IMR-90 (cell line): ENCODE measurements at regions not wholly inside any gene's neighbourhood (a gene's known extent, or its start where the extent isn't known, plus 50 kb on each side); places are given as distances from the start of the nearest gene placed in this dataset.
A peak's percentile ranks its signal among the peaks of the same experiment; 100 is the strongest.

Experiments used
- ATAC-seq: fragments of 200-7000 bp; cut with Tn5 transposase; 2 replicates; pipeline ENCODE4 v1.9.1; 2020; ENCODE audit warnings: low read depth, mild to moderate bottlenecking, moderate library complexity
- BruUV-seq: library from RNA; stranded (reverse); fragments of 400-500 nt; replicated peaks from 2 replicates; lab custom pipeline; 2021; lab: Mats Ljungman, UMichigan
- CTCF ChIA-PET: fragments of 300-600 bp; formaldehyde crosslinking; extraction: SDS; loops from one replicate; lab custom pipeline; 2021; ENCODE audit warnings: antibody characterized with exemption; lab: Yijun Ruan, JAX
- POLR2A ChIA-PET: fragments of 300-600 bp; sonication (Branson Sonifier 250); formaldehyde crosslinking; loops from one replicate; lab custom pipeline; 2022; ENCODE audit warnings: antibody characterized with exemption; ENCODE audit not compliant: unreplicated experiment; lab: Charles Lee
- DNase-seq: peaks from one replicate; pipeline ENCODE4 v3.0.0; 2013
- H2AFZ ChIP-seq: replicated peaks from 2 replicates; pipeline ENCODE3; 2013; ENCODE audit warnings: low read length, mild to moderate bottlenecking; ENCODE audit not compliant: poor library complexity
- H2AK5ac ChIP-seq: 2 replicates; pipeline ENCODE4 v1.6.1; 2013; ENCODE audit warnings: low read depth, low read length, inconsistent platforms
- H2AK9ac ChIP-seq: replicated peaks from 2 replicates; pipeline ENCODE3; 2013; ENCODE audit warnings: mild to moderate bottlenecking, low read depth, low read length, moderate library complexity; ENCODE audit not compliant: poor library complexity
- H2BK120ac ChIP-seq: 2 replicates; pipeline ENCODE4 v1.6.1; 2013; ENCODE audit warnings: low read depth, low read length, inconsistent platforms
- H2BK15ac ChIP-seq: 3 replicates; pipeline ENCODE4 v1.6.1; 2013; ENCODE audit warnings: low read depth, low read length, inconsistent platforms
- H2BK20ac ChIP-seq: 2 replicates; pipeline ENCODE4 v1.6.1; 2013; ENCODE audit warnings: low read depth, mild to moderate bottlenecking, inconsistent platforms, low read length, moderate library complexity
- H2BK5ac ChIP-seq: 2 replicates; pipeline ENCODE4 v1.6.1; 2013; ENCODE audit warnings: mild to moderate bottlenecking, low read depth, low read length, inconsistent platforms; ENCODE audit not compliant: poor library complexity, severe bottlenecking
- H3K14ac ChIP-seq: replicated peaks from 2 replicates; pipeline ENCODE4 v1.6.1; 2013; ENCODE audit warnings: low read depth, low read length, inconsistent platforms
- H3K18ac ChIP-seq: 2 replicates; pipeline ENCODE4 v1.6.1; 2013; ENCODE audit warnings: low read depth, low read length, control low read depth
- H3K23ac ChIP-seq: 2 replicates; pipeline ENCODE4 v1.6.1; 2013; ENCODE audit warnings: low read depth, low read length, inconsistent platforms
- H3K27ac ChIP-seq: 2 replicates; pipeline ENCODE4 v1.5.1; 2013; ENCODE audit warnings: mild to moderate bottlenecking, control low read depth, low read length; ENCODE audit not compliant: insufficient read depth
- H3K27me3 ChIP-seq: 2 replicates; pipeline ENCODE4 v1.6.1; 2013; ENCODE audit warnings: low read length; ENCODE audit not compliant: control insufficient read depth, insufficient read depth
- H3K36me3 ChIP-seq: 2 replicates; pipeline ENCODE4 v1.6.1; 2013; ENCODE audit warnings: low read length, mixed read lengths; ENCODE audit not compliant: control insufficient read depth, insufficient read depth
- H3K4ac ChIP-seq: 2 replicates; pipeline ENCODE4 v1.6.1; 2013; ENCODE audit warnings: low read depth, low read length, inconsistent platforms
- H3K4me1 ChIP-seq: 2 replicates; pipeline ENCODE4 v1.6.1; 2013; ENCODE audit warnings: low read length, mixed read lengths; ENCODE audit not compliant: control insufficient read depth, insufficient read depth
- H3K4me2 ChIP-seq: 2 replicates; pipeline ENCODE4 v1.6.1; 2013; ENCODE audit warnings: low read depth, mild to moderate bottlenecking, control low read depth, low read length, moderate library complexity
- H3K4me3 ChIP-seq: 2 replicates; pipeline ENCODE4 v1.5.1; 2013; ENCODE audit warnings: low read depth, mild to moderate bottlenecking, control low read depth, low read length, moderate library complexity; ENCODE audit not compliant: insufficient read depth
- H3K56ac ChIP-seq: 2 replicates; pipeline ENCODE4 v1.6.1; 2013; ENCODE audit warnings: low read length, inconsistent platforms; ENCODE audit not compliant: insufficient read depth; ENCODE audit errors: extremely low read depth
- H3K79me1 ChIP-seq, 2 experiments: 2 replicates each; pipeline ENCODE4 v1.6.1; 2013; ENCODE audit warnings: low read length in 2 of 2, inconsistent platforms in 1 of 2, low read depth in 1 of 2
- H3K9ac ChIP-seq: 2 replicates; pipeline ENCODE4 v1.6.1; 2013; ENCODE audit warnings: low read depth, low read length, control low read depth
- H3K9me1 ChIP-seq: 2 replicates; pipeline ENCODE4 v1.6.1; 2013; ENCODE audit warnings: low read length, inconsistent platforms; ENCODE audit not compliant: insufficient read depth
- H3K9me3 ChIP-seq: 2 replicates; pipeline ENCODE4 v1.6.1; 2013; ENCODE audit warnings: low read length; ENCODE audit not compliant: control insufficient read depth, insufficient read depth
- H4K20me1 ChIP-seq: 2 replicates; pipeline ENCODE4 v1.6.1; 2013; ENCODE audit warnings: low read length, inconsistent platforms; ENCODE audit not compliant: insufficient read depth
- H4K5ac ChIP-seq: 2 replicates; pipeline ENCODE4 v1.6.1; 2013; ENCODE audit warnings: mild to moderate bottlenecking, low read depth, low read length, control low read depth
- H4K8ac ChIP-seq, 2 experiments: 2 replicates each; pipeline ENCODE4 v1.6.1; 2013; ENCODE audit warnings: low read depth in 2 of 2, low read length in 2 of 2, control low read depth in 1 of 2, inconsistent platforms in 1 of 2
- H4K91ac ChIP-seq: 2 replicates; pipeline ENCODE4 v1.6.1; 2013; ENCODE audit warnings: low read depth, low read length, inconsistent platforms; ENCODE audit not compliant: insufficient read depth
- BHLHE40 ChIP-seq: fragments of 150-350 bp; IDR thresholded peaks from 2 replicates; pipeline ENCODE4 v1.6.1; 2016; ENCODE audit warnings: mild to moderate bottlenecking, low read depth, low read length
- CHD1 ChIP-seq: IDR thresholded peaks from 2 replicates; pipeline ENCODE4 v1.6.1; 2012; ENCODE audit warnings: low read depth, low read length, improper control_type of control experiment
- FOS ChIP-seq: fragments of 150-350 bp; IDR thresholded peaks from 2 replicates; pipeline ENCODE4 v1.6.1; 2016; ENCODE audit warnings: low read depth, low read length
- MAFK ChIP-seq: IDR thresholded peaks from 2 replicates; pipeline ENCODE4 v1.6.1; 2012; ENCODE audit warnings: low read depth, low read length, improper control_type of control experiment
- MXI1 ChIP-seq: IDR thresholded peaks from 2 replicates; pipeline ENCODE4 v1.6.1; 2012; ENCODE audit warnings: low read depth, mild to moderate bottlenecking, low read length, moderate library complexity, borderline replicate concordance
- NFE2L2 ChIP-seq: fragments of 150-350 bp; IDR thresholded peaks from 2 replicates; pipeline ENCODE4 v1.6.1; 2016; ENCODE audit warnings: low read depth, mild to moderate bottlenecking, low read length
- RAD21 ChIP-seq: IDR thresholded peaks from 2 replicates; pipeline ENCODE4 v1.6.1; 2012; ENCODE audit warnings: low read length, improper control_type of control experiment
- RCOR1 ChIP-seq: IDR thresholded peaks from 2 replicates; pipeline ENCODE4 v1.6.1; 2012; ENCODE audit warnings: mild to moderate bottlenecking, low read length, improper control_type of control experiment; ENCODE audit not compliant: insufficient replicate concordance
- RFX5 ChIP-seq: IDR thresholded peaks from 2 replicates; pipeline ENCODE4 v1.8.0; 2012; ENCODE audit warnings: low read depth, mild to moderate bottlenecking, low read length, moderate library complexity
- SMC3 ChIP-seq: fragments of 150-350 bp; IDR thresholded peaks from 2 replicates; pipeline ENCODE4 v1.6.1; 2016; ENCODE audit warnings: low read depth, mild to moderate bottlenecking, antibody characterized with exemption, low read length, moderate library complexity
- WGBS, 2 experiments: methylation state at CpG; one replicate each; pipeline versions ENCODE4 v1.1.5 to v1.1.7; 2013; ENCODE audit warnings: missing lambda C conversion rate in 2 of 2; ENCODE audit not compliant: insufficient read length in 1 of 2; ENCODE audit errors: extremely low coverage in 2 of 2; 5-methylcytosine and 5-hydroxymethylcytosine counted together
- dilution Hi-C: fragments of 300-500 bp; cut with HindIII; formaldehyde crosslinking; loops from one replicate; pipeline ENCODE4 v1.14.3; 2018; ENCODE audit warnings: low sequenced_read_pairs; ENCODE audit not compliant: unreplicated experiment
- in situ Hi-C: fragments of 300-500 bp; cut with MboI; formaldehyde crosslinking; loops from 3 replicates; pipeline ENCODE4 v1.14.3; 2019; ENCODE audit warnings: low sequenced_read_pairs, inconsistent platforms, mixed read lengths
- intact Hi-C: fragments of 100-400 bp; cut with micrococcal nuclease; formaldehyde crosslinking; loops from 2 replicates; pipeline ENCODE4 v1.10.0; 2022
- TF ChIP-seq, protein P1 (sequence below): fragments of 150-350 bp; IDR thresholded peaks from 2 replicates; pipeline ENCODE4 v1.6.1; 2016; ENCODE audit warnings: low read depth, mild to moderate bottlenecking, low read length, moderate library complexity, borderline replicate concordance
- TF ChIP-seq, protein P2 (sequence below): fragments of 150-350 bp; IDR thresholded peaks from 2 replicates; pipeline ENCODE4 v1.6.1; 2017; ENCODE audit warnings: mild to moderate bottlenecking, antibody characterized with exemption, low read length, low read depth
- TF ChIP-seq, protein P3 (sequence below): conservative IDR thresholded peaks from 2 replicates; pipeline ENCODE4 v1.5.1; 2012; ENCODE audit warnings: mild to moderate bottlenecking, low read depth, low read length, improper control_type of control experiment

DNA sequence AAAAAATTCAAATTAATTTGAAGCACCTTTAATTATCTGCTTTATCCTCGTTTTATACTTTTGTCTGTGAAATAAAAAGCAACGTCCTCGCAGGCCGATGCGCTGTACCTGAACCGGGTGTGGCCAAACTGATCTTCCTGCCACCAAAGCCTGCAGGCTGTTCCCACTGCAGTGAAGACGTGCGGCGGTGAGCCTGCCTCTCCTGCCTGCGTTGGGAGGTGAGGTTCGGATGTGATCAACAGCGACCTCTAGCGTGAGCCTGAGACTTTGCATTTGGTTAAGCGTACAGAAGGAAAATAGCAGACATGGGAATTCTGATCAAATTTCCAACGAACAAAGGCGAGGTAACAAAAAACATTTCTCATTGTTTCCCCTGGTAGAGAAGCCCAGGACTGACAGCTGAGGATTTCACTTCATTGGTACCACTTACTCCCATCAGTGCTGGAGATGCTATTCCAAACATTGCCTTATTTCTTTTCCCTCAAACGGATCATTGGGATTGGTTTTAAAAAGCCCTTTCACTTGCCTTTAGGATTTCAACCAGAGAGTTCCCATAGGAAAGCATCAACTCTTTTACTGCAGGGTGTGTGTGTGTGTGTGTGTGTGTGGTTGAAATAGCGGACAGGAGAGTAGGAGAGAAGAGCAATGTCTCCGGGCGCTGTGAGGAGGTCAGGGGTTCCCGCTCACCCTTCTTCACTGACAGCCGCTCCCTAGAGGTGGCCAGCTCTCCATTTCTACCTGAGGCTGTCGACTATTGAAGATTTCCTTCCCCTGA is 56.6 kb upstream of the CCN6 start:
- no peaks in the 10 kb centered on the region for H4K20me1 ChIP-seq
- intact Hi-C loops (loop anchor here (1.0 kb wide), 3 partner anchors 46 to 287 kb away; partner anchors contain the start of gene FYN), dilution Hi-C loops (no loop called here), in situ Hi-C loops (loop anchor here (5.0 kb wide), 1 partner anchor 290 kb away; no protein-coding TSS in a partner anchor)
- H3K9ac ChIP-seq: no peak overlapping the region
- H2AK9ac ChIP-seq: peak overlapping the region; percentile 60
- H2AK5ac ChIP-seq: peak overlapping the region; percentile 47; the same call in 1 of the 2 replicates
- H3K9me3 ChIP-seq: no peaks in the 10 kb centered on the region
- H3K18ac ChIP-seq: no peak overlapping the region
- ATAC-seq (peak; percentile 96), DNase-seq (peak; percentile 80)
- no peaks in the 10 kb centered on the region for H3K9me1 ChIP-seq
- H2BK15ac ChIP-seq: no peak overlapping the region
- peak overlapping the region; percentile 12; the same call in 1 of the 2 replicates for H2BK20ac ChIP-seq
- H3K23ac ChIP-seq: peak overlapping the region; percentile 55; the same call in 1 of the 2 replicates
- peak overlapping the region; percentile 73; the same call in 1 of the 2 replicates for H3K14ac ChIP-seq
- no peaks in the 10 kb centered on the region for H3K36me3 ChIP-seq
- ChIA-PET CTCF (interaction anchor here (1.0 kb wide), 1 partner anchor 287 kb away, joined by 3 read pairs; no protein-coding TSS in a partner anchor), POLR2A (no interaction called here)
- WGBS, 2 experiments: 20% methylated on average over 1 of the region's 23 CpGs; no CpG with 5 or more reads in 1 of the 2 experiments
- H4K8ac ChIP-seq: peak overlapping the region in 1 of 2 experiments; percentile 72; a peak in 1 of 4 replicates
- no peaks in the 10 kb centered on the region for H3K4me1 ChIP-seq
- peak overlapping the region; percentile 64; the same call in 1 of the 2 replicates for H3K4ac ChIP-seq
- H2BK5ac ChIP-seq: no peak overlapping the region
- H3K56ac ChIP-seq: no peak overlapping the region
- H4K91ac ChIP-seq: no peak overlapping the region
- no peak overlapping the region for H4K5ac ChIP-seq
- H3K79me1 ChIP-seq: no peaks in the 10 kb centered on the region
- H2AFZ ChIP-seq: peak overlapping the region; percentile 65
- no peak overlapping the region for H3K27ac ChIP-seq
- peak overlapping the region; percentile 7; the same call in 1 of the 2 replicates for H2BK120ac ChIP-seq
- 0 out of 2 replicates have a peak overlapping the region, but pooled peaks have one; percentile 18 for H3K4me2 ChIP-seq
- BruUV-seq: no TSS peak
- H3K4me3 ChIP-seq: no peak overlapping the region
- H3K27me3 ChIP-seq: peaks cover 2% of the 10 kb centered on the region; the same call in 1 of the 2 replicates
- TF ChIP-seq RFX5: no peak
- no peak for TF ChIP-seq FOS
- TF ChIP-seq, protein P1, sequence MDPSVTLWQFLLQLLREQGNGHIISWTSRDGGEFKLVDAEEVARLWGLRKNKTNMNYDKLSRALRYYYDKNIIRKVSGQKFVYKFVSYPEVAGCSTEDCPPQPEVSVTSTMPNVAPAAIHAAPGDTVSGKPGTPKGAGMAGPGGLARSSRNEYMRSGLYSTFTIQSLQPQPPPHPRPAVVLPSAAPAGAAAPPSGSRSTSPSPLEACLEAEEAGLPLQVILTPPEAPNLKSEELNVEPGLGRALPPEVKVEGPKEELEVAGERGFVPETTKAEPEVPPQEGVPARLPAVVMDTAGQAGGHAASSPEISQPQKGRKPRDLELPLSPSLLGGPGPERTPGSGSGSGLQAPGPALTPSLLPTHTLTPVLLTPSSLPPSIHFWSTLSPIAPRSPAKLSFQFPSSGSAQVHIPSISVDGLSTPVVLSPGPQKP: no peak
- TF ChIP-seq, protein P2, sequence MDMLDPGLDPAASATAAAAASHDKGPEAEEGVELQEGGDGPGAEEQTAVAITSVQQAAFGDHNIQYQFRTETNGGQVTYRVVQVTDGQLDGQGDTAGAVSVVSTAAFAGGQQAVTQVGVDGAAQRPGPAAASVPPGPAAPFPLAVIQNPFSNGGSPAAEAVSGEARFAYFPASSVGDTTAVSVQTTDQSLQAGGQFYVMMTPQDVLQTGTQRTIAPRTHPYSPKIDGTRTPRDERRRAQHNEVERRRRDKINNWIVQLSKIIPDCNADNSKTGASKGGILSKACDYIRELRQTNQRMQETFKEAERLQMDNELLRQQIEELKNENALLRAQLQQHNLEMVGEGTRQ: no peak
- TF ChIP-seq SMC3: peak; percentile 99
- no peak for TF ChIP-seq MAFK
- no peak for TF ChIP-seq NFE2L2
- TF ChIP-seq RCOR1: no peak
- TF ChIP-seq MXI1: 0 out of 2 replicates have a peak, but pooled peaks have one; percentile 10
- TF ChIP-seq, protein P3, sequence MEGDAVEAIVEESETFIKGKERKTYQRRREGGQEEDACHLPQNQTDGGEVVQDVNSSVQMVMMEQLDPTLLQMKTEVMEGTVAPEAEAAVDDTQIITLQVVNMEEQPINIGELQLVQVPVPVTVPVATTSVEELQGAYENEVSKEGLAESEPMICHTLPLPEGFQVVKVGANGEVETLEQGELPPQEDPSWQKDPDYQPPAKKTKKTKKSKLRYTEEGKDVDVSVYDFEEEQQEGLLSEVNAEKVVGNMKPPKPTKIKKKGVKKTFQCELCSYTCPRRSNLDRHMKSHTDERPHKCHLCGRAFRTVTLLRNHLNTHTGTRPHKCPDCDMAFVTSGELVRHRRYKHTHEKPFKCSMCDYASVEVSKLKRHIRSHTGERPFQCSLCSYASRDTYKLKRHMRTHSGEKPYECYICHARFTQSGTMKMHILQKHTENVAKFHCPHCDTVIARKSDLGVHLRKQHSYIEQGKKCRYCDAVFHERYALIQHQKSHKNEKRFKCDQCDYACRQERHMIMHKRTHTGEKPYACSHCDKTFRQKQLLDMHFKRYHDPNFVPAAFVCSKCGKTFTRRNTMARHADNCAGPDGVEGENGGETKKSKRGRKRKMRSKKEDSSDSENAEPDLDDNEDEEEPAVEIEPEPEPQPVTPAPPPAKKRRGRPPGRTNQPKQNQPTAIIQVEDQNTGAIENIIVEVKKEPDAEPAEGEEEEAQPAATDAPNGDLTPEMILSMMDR: peak; percentile 95
- TF ChIP-seq CHD1: no peak
- 0 out of 2 replicates have a peak, but pooled peaks have one; percentile 7 for TF ChIP-seq BHLHE40
- peak; percentile 98 for TF ChIP-seq RAD21
